ENCODE measurements at regions not wholly inside any gene's neighbourhood (a gene's known extent, or its start where the extent isn't known, plus 50 kb on each side); places are given as distances from the start of the nearest gene placed in this dataset.
"Not testable (repeated sequence)": the region's sequence is repeated elsewhere in the genome, so short reads cannot be mapped to it uniquely, and the experiment has no call there.

DNA sequence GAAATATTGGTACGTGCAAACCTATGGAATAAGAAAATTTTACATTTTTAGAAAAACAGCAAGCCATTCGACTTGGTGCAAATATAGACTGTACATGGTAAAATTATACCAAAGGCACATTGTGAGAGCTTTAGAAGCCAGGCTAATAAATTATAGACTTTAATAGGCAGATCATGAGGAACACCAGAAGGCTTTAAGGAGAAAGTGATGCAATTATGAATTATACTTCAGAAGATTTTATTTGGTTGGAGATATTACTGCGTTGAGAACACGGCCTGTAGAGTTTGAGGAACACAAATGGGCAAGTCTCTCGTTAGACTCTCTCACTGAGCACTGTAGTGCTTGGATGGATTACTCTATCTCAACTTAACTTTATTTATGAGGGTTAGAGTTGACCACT, 141.7 kb downstream of the MACC1 start:
- WGBS, 3 donors = 88 to 95% (median 90%) methylated on average over 5 of the region's 5 CpGs
- H3K36me3 ChIP-seq = no peaks in the 10 kb centered on the region
- intact Hi-C loops (cut with DNase I) = no loop called here
- H3K9me3 ChIP-seq = no peaks in the 10 kb centered on the region
- no peaks in the 10 kb centered on the region for H3K27me3 ChIP-seq
- no peak for DNase-seq
- no peaks in the 10 kb centered on the region for H3K4me1 ChIP-seq (ENCODE audit: insufficient read depth)
- H3K27ac ChIP-seq = no peak overlapping the region
- H3K4me3 ChIP-seq = no peak overlapping the region
- TF ChIP-seq POLR2A (IDR thresholded peaks at IDR 0.05) = no peak
- TF ChIP-seq, protein P1, sequence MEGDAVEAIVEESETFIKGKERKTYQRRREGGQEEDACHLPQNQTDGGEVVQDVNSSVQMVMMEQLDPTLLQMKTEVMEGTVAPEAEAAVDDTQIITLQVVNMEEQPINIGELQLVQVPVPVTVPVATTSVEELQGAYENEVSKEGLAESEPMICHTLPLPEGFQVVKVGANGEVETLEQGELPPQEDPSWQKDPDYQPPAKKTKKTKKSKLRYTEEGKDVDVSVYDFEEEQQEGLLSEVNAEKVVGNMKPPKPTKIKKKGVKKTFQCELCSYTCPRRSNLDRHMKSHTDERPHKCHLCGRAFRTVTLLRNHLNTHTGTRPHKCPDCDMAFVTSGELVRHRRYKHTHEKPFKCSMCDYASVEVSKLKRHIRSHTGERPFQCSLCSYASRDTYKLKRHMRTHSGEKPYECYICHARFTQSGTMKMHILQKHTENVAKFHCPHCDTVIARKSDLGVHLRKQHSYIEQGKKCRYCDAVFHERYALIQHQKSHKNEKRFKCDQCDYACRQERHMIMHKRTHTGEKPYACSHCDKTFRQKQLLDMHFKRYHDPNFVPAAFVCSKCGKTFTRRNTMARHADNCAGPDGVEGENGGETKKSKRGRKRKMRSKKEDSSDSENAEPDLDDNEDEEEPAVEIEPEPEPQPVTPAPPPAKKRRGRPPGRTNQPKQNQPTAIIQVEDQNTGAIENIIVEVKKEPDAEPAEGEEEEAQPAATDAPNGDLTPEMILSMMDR (IDR thresholded peaks at IDR 0.05) = no peak
- no peak for TF ChIP-seq EP300 (IDR thresholded peaks at IDR 0.05)

DNA sequence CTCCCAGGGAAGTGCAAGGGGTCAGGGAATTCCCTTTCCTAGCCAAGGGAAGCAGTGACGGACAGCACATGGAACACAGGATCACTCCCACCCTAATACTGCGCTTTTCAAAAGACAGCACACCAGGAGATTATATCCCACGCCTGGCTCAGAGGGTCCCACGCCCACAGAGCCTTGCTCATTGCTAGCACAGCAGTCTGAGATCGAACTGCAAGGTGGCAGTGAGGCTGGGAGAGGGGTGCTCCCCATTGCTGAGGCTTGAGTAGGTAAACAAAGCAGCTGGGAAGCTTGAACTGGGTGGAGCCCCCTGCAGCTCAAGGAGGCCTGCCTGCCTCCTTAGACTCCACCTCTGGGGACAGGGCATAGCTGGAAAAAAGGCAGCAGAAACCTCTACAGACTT, 149.2 kb downstream of the MACC1 start:
- H3K27ac ChIP-seq; DNase-seq; H3K9me3 ChIP-seq; intact Hi-C loops (cut with DNase I); H3K27me3 ChIP-seq; H3K4me3 ChIP-seq; H3K4me1 ChIP-seq (ENCODE audit: insufficient read depth); H3K36me3 ChIP-seq: not testable (repeated sequence)
- WGBS, 3 donors = 89 to 92% (median 92%) methylated on average over 5 of the region's 5 CpGs

DNA sequence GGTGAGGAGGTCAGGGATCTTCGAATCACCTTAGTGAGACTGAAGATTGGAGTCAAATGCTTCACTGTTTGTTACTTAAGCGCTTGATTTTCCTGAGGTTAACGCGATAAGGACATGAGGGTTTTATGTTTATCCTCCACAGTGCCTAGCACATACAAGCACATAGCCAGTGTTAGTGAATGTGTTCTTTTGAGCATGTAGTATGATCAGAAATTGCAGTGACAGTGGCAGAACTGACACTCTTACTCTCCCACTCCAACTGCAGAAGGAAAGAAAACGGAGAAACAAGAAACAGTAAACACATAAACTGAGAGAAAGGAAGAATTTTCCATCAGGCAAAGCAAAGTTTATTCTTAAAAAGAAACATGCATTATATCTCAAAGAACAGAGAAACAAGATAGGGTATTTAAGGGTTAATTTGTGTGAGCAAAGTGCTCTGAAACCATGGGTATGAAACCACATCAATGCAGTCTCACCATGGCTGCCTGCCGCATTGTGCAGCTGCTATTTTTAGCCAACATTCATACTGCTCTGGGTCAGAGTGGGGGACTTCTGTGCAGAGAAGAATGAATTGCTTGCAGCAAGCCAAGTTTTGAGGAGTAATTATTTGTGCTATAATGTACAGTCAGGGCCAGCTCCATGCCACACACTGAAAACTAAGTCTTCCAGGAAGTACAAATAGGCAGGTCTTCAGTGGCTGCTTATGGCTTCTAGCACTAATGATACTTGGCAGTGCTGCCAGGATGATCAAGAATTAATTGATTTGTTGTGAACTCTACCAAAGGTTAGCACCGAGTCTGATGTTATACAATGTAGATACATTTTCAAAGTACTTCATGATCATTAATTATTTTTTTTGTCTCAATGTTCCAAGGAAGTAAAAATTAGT, 152.0 kb downstream of the MACC1 start:
- no peak for TF ChIP-seq EP300 (IDR thresholded peaks at IDR 0.05)
- no peak for TF ChIP-seq POLR2A (IDR thresholded peaks at IDR 0.05)
- TF ChIP-seq, protein P1 (IDR thresholded peaks at IDR 0.05) = no peak
- Histone ChIP-seq H3K36me3 (no peaks in the 10 kb centered on the region), H3K27ac (no peak overlapping the region), H3K9me3 (no peaks in the 10 kb centered on the region), H3K4me3 (no peak overlapping the region), H3K27me3 (no peaks in the 10 kb centered on the region), H3K4me1 (ENCODE audit: insufficient read depth) (peaks cover 2% of the 10 kb centered on the region)
- no peak for DNase-seq
- intact Hi-C loops (cut with DNase I) = no loop called here
- WGBS, 3 donors = 43 to 58% (median 49%) methylated on average over 7 of the region's 7 CpGs

DNA sequence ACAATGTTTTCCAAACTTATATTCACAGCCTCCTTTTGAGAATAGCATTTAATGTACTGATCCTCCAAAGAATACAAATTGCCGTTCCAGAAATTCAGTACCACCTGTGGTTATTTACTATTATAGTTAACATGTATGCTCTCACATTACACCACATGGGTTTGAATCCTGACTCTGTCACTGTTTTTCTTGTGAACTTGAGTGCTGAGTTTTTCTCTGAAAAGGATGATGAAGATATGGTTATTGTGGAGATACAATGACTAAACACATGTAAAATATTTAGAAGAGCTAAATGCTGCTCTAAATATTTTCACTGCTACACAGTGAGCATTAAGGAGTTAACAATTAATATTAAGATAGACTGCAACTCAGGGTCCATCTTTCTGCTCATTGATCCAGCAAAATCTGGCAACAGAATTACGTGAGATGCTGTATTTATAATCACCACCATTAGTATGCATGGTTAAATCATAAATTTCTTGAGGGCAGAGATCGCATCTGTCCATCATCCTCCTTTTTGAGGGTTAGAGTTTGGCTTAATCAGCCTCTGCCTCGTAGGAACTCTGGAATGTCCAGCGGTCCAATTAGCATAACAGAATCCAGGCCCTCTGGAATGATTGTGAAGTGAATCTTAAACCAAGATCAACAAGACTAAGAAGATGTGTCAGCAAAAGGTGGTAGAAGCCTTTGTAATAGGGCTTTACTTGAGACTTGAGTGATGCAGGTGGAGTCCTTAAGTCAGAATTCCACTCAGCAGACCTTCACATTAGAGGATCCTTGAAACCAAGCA, 152.8 kb downstream of the MACC1 start:
- 77 to 82% (median 79%) methylated on average over 5 of the region's 5 CpGs for WGBS, 3 donors
- Histone ChIP-seq H3K4me3 (no peak overlapping the region), H3K27ac (no peak overlapping the region), H3K9me3 (no peaks in the 10 kb centered on the region), H3K4me1 (ENCODE audit: insufficient read depth) (peaks cover 2% of the 10 kb centered on the region), H3K36me3 (no peaks in the 10 kb centered on the region), H3K27me3 (no peaks in the 10 kb centered on the region)
- TF ChIP-seq, protein P1 (IDR thresholded peaks at IDR 0.05) = no peak
- no peak for TF ChIP-seq EP300 (IDR thresholded peaks at IDR 0.05)
- no peak for TF ChIP-seq POLR2A (IDR thresholded peaks at IDR 0.05)
- intact Hi-C loops (cut with DNase I) = no loop called here
- DNase-seq = no peak

DNA sequence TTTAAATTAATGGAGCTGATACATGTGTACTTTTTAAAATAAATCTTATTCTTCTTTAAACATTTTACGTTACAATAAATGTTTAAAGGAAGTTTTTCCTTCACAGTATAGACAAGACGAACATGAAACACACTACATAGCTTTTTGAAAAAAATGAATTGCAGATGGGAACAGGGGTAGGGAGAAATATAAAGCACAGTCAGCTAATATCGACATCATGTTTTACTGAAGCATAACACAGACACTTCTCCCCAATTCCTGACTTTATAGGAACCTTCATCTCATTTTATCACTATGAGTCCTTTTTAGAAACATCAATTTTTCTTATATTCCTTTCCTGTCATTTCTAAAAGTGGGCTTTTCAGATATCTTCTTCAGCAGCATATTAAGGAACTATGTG, 153.5 kb downstream of the MACC1 start:
- intact Hi-C loops (cut with DNase I) = no loop called here
- Histone ChIP-seq H3K36me3 (no peaks in the 10 kb centered on the region), H3K9me3 (no peaks in the 10 kb centered on the region), H3K27ac (no peak overlapping the region), H3K4me3 (no peak overlapping the region), H3K4me1 (ENCODE audit: insufficient read depth) (peaks cover 2% of the 10 kb centered on the region), H3K27me3 (no peaks in the 10 kb centered on the region)
- 59 to 70% (median 60%) methylated on average over 3 of the region's 3 CpGs for WGBS, 3 donors
- no peak for DNase-seq
- TF ChIP-seq EP300 (IDR thresholded peaks at IDR 0.05) (no peak), POLR2A (IDR thresholded peaks at IDR 0.05) (no peak)
- TF ChIP-seq, protein P1 (IDR thresholded peaks at IDR 0.05) = no peak

Data from ovary (tissue), 7 donors.